ENCODE measurements at regions not wholly inside any gene's neighbourhood (a gene's known extent, or its start where the extent isn't known, plus 50 kb on each side); places are given as distances from the start of the nearest gene placed in this dataset.

DNA sequence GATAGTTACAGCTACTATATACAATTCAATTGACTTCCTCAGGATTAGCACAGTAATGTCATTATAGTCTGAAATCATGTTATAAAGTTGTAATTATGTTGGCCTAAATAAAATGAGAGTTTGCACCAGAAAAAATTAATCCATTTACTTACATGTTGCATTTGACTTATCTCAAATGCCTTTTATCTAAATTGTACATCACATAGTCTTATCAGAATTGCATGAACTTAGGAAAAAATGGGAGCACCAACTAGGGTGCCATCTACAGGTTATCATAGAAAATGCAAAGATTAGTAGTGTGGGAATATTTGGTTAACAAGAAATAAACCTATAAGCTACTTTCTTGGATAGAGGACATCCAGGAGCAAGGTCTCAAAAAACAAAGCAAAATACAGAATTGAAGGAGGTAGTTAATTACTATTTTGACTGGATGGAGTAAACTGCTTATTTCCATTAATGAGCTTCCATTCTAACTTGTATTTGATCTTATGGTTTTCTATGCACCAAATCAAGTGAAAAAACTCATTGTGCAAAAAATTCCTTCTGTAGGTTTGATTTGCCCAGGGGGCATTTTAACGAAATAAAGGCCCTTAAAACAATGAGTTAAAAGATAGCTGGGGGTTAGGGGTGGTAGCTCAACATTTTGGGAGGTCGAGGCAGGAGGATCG, 60.0 kb upstream of the ORC5 start:
- Histone ChIP-seq H4K8ac (ENCODE audit: extremely low read depth, insufficient read depth, low read length) (no peak overlapping the region), H3K4me1 (replicated peaks in 1 of 4; ENCODE audit: control insufficient read depth in 3 of 4, insufficient read depth in 4 of 4, low read length in 3 of 4) (no peaks in the 10 kb centered on the region), H2BK15ac (ENCODE audit: low read length) (no peak overlapping the region), H4K20me1 (replicated peaks in 1 of 2; ENCODE audit: control insufficient read depth in 1 of 2, insufficient read depth in 2 of 2, low read length in 2 of 2) (no peaks in the 10 kb centered on the region), H3K79me1 (ENCODE audit: low read depth, low read length) (no peaks in the 10 kb centered on the region), H3K18ac (ENCODE audit: extremely low read depth, low read length) (no peak overlapping the region), H3K4ac (replicated peaks; ENCODE audit: insufficient read length, low read depth, low read length) (no peak overlapping the region), H2BK12ac (ENCODE audit: low read depth, low read length) (no peak overlapping the region), H3K27ac (ENCODE audit: low read depth, low read length) (no peak overlapping the region), H3K27me3 (replicated peaks in 1 of 4; ENCODE audit: control insufficient read depth in 3 of 4, extremely low read depth in 1 of 4, insufficient read depth in 3 of 4, low read length in 3 of 4) (no peaks in the 10 kb centered on the region), H2BK5ac (ENCODE audit: low read depth, low read length) (no peak overlapping the region), H3K14ac (ENCODE audit: insufficient read length) (no peak overlapping the region), H3K9me3 (ENCODE audit: insufficient read depth in 2 of 2, low read depth in 1 of 2, low read length in 1 of 2) (peaks cover 16 to 18% of the 10 kb centered on the region in 2 experiments), H4K91ac (replicated peaks; ENCODE audit: insufficient read length, low read length) (no peak overlapping the region), H3K4me2 (ENCODE audit: insufficient read depth in 1 of 2, low read depth in 2 of 2, low read length in 2 of 2) (no peak overlapping the region), H3K23ac (ENCODE audit: insufficient read length) (no peak overlapping the region), H2BK20ac (ENCODE audit: low read length) (no peak overlapping the region), H3K56ac (replicated peaks; ENCODE audit: insufficient read length, low read depth, low read length) (no peak overlapping the region), H3K4me3 (ENCODE audit: extremely low read depth in 1 of 4, insufficient read depth in 2 of 4, low read depth in 3 of 4, low read length in 4 of 4) (no peak overlapping the region), H2AK5ac (ENCODE audit: low read depth, low read length) (no peak overlapping the region), H2BK120ac (replicated peaks; ENCODE audit: low read depth, low read length) (no peak overlapping the region), H3K79me2 (ENCODE audit: control insufficient read depth in 1 of 2, insufficient read depth in 2 of 2, low read length in 2 of 2) (no peaks in the 10 kb centered on the region), H2AFZ (ENCODE audit: low read length) (no peak overlapping the region), H3K9ac (replicated peaks in 1 of 4; ENCODE audit: extremely low read depth in 1 of 4, low read depth in 3 of 4, low read length in 3 of 4) (no peak overlapping the region), H3K36me3 (ENCODE audit: control insufficient read depth in 2 of 4, insufficient read depth in 4 of 4, low read length in 3 of 4) (no peaks in the 10 kb centered on the region), H4K5ac (ENCODE audit: insufficient read length, low read depth, low read length) (no peak overlapping the region), H3K23me2 (ENCODE audit: low read depth, low read length) (no peaks in the 10 kb centered on the region)
- CTCF ChIA-PET (ENCODE audit: partially characterized antibody) = interaction anchor here (0.7 to 3.0 kb wide), 24 partner anchors 10 to 694 kb away, joined by 3 to 13 read pairs (median 4); no protein-coding TSS in a partner anchor
- no peak for TF ChIP-seq EZH2 (IDR thresholded peaks at IDR 0.05; ENCODE audit: low read depth, low read length, severe bottlenecking)
- TF ChIP-seq SP1 (IDR thresholded peaks at IDR 0.05; ENCODE audit: low read depth, low read length) = no peak
- TF ChIP-seq CTBP2 (IDR thresholded peaks at IDR 0.05; ENCODE audit: borderline replicate concordance, insufficient read depth, insufficient read length, low read length) = no peak
- peak in 1 of 2 experiments; percentile 14; a peak in 1 of 4 replicates for TF ChIP-seq RAD21 (IDR thresholded peaks at IDR 0.05 in 1 of 2, conservative IDR thresholded peaks at IDR 0.05 in 1 of 2; ENCODE audit: low read depth in 2 of 2, low read length in 2 of 2)
- TF ChIP-seq, protein P1, sequence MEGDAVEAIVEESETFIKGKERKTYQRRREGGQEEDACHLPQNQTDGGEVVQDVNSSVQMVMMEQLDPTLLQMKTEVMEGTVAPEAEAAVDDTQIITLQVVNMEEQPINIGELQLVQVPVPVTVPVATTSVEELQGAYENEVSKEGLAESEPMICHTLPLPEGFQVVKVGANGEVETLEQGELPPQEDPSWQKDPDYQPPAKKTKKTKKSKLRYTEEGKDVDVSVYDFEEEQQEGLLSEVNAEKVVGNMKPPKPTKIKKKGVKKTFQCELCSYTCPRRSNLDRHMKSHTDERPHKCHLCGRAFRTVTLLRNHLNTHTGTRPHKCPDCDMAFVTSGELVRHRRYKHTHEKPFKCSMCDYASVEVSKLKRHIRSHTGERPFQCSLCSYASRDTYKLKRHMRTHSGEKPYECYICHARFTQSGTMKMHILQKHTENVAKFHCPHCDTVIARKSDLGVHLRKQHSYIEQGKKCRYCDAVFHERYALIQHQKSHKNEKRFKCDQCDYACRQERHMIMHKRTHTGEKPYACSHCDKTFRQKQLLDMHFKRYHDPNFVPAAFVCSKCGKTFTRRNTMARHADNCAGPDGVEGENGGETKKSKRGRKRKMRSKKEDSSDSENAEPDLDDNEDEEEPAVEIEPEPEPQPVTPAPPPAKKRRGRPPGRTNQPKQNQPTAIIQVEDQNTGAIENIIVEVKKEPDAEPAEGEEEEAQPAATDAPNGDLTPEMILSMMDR (IDR thresholded peaks at IDR 0.05; ENCODE audit: control extremely low read depth in 1 of 3, insufficient read depth in 1 of 3, low read depth in 1 of 3, low read length in 3 of 3) = peak in 1 of 3 experiments; percentile 43; a peak in 1 of 4 replicates
- FAIRE-seq (no peak), DNase-seq (ENCODE audit: low read depth in 1 of 2, low spot score in 2 of 2) (no peak)
- whole genome bisulfite sequencing, 2 experiments (ENCODE audit: extremely low coverage in 1 of 2, insufficient coverage in 1 of 2, insufficient read length in 1 of 2, insufficient replicate concordance in 2 of 2, low coverage in 1 of 2, low lambda C conversion rate in 2 of 2, missing lambda C conversion rate in 1 of 2) = 73% methylated on average over 3 of the region's 3 CpGs; no CpG with 5 or more reads in 1 of the 2 experiments
- POLR2A ChIA-PET (ENCODE audit: partially characterized antibody) = no interaction called here
